H9 (cell line): ENCODE measurements at regions not wholly inside any gene's neighbourhood (a gene's known extent, or its start where the extent isn't known, plus 50 kb on each side); places are given as distances from the start of the nearest gene placed in this dataset.

Experiments
- DNase-seq: peaks from one replicate; pipeline ENCODE4 v3.0.0-alpha.2; 2017
- H2AFZ ChIP-seq: one replicate; pipeline ENCODE4 v1.6.1; 2013; ENCODE audit warnings: mild to moderate bottlenecking, low read length, control low read depth, moderate library complexity
- H2AK5ac ChIP-seq: 2 replicates; pipeline ENCODE4 v1.6.1; 2013; ENCODE audit warnings: low read length, control low read depth, mixed read lengths; ENCODE audit not compliant: insufficient read length
- H2BK120ac ChIP-seq: one replicate; pipeline ENCODE4 v1.6.1; 2013; ENCODE audit warnings: low read depth, mild to moderate bottlenecking, low read length, control low read depth, inconsistent platforms; ENCODE audit not compliant: poor library complexity, severe bottlenecking
- H2BK12ac ChIP-seq: 2 replicates; pipeline ENCODE4 v1.6.1; 2013; ENCODE audit warnings: low read length, control low read depth, mixed read lengths, low read depth; ENCODE audit not compliant: insufficient read length
- H2BK15ac ChIP-seq: 2 replicates; pipeline ENCODE4 v1.6.1; 2013; ENCODE audit warnings: low read depth, low read length, control low read depth
- H2BK20ac ChIP-seq: one replicate; pipeline ENCODE4 v1.6.1; 2013; ENCODE audit warnings: low read depth, mild to moderate bottlenecking, low read length, control low read depth, inconsistent platforms; ENCODE audit not compliant: poor library complexity, severe bottlenecking
- H2BK5ac ChIP-seq: 2 replicates; pipeline ENCODE4 v1.6.1; 2013; ENCODE audit warnings: low read length, control low read depth, mixed read lengths; ENCODE audit not compliant: insufficient read length
- H3K14ac ChIP-seq: 2 replicates; pipeline ENCODE4 v1.6.1; 2013; ENCODE audit warnings: low read length, control low read depth; ENCODE audit not compliant: insufficient read depth
- H3K18ac ChIP-seq: 2 replicates; pipeline ENCODE4 v1.6.1; 2013; ENCODE audit warnings: low read depth, mild to moderate bottlenecking, mixed read lengths, low read length, control low read depth; ENCODE audit not compliant: insufficient read length
- H3K23ac ChIP-seq: 2 replicates; pipeline ENCODE4 v1.6.1; 2013; ENCODE audit warnings: low read length, control low read depth, mixed read lengths, low read depth; ENCODE audit not compliant: insufficient read length
- H3K23me2 ChIP-seq: 2 replicates; pipeline ENCODE4 v1.6.1; 2013; ENCODE audit warnings: low read depth, mild to moderate bottlenecking, mixed read lengths, low read length, control low read depth; ENCODE audit not compliant: insufficient read length, poor library complexity, severe bottlenecking
- H3K27ac ChIP-seq: 2 replicates; pipeline ENCODE4 v1.5.1; 2013; ENCODE audit warnings: low read length, control low read depth, mixed read lengths, low read depth; ENCODE audit not compliant: insufficient read length
- H3K27me3 ChIP-seq: 2 replicates; pipeline ENCODE4 v1.6.1; 2013; ENCODE audit warnings: low read length, control low read depth, inconsistent platforms; ENCODE audit not compliant: insufficient read depth
- H3K4ac ChIP-seq: 2 replicates; pipeline ENCODE4 v1.6.1; 2013; ENCODE audit warnings: low read depth, mild to moderate bottlenecking, control low read depth, inconsistent platforms, low read length, moderate library complexity
- H3K4me1 ChIP-seq: 2 replicates; pipeline ENCODE4 v1.6.1; 2013; ENCODE audit warnings: low read length, control low read depth, inconsistent platforms; ENCODE audit not compliant: insufficient read depth
- H3K4me2 ChIP-seq: 2 replicates; pipeline ENCODE4 v1.6.1; 2013; ENCODE audit warnings: low read length, control low read depth, mixed read lengths; ENCODE audit not compliant: insufficient read length, insufficient read depth
- H3K56ac ChIP-seq: 2 replicates; pipeline ENCODE4 v1.6.1; 2013; ENCODE audit warnings: low read depth, mild to moderate bottlenecking, mixed read lengths, low read length, control low read depth; ENCODE audit not compliant: insufficient read length
- H3K79me1 ChIP-seq: 2 replicates; pipeline ENCODE4 v1.6.1; 2013; ENCODE audit warnings: low read depth, mild to moderate bottlenecking, moderate library complexity, low read length, control low read depth, inconsistent platforms; ENCODE audit not compliant: insufficient read depth, poor library complexity, severe bottlenecking
- H3K79me2 ChIP-seq: 2 replicates; pipeline ENCODE4 v1.6.1; 2013; ENCODE audit warnings: low read length, control low read depth, inconsistent platforms; ENCODE audit not compliant: insufficient read depth
- H3K9ac ChIP-seq: 2 replicates; pipeline ENCODE4 v1.6.1; 2013; ENCODE audit warnings: low read length, control low read depth, mixed read lengths; ENCODE audit not compliant: insufficient read length; ENCODE audit errors: extremely low read depth
- H3K9me3 ChIP-seq: one replicate; pipeline ENCODE4 v1.6.1; 2013; ENCODE audit warnings: low read depth, low read length, inconsistent platforms; ENCODE audit not compliant: control insufficient read depth
- H3T11ph ChIP-seq: one replicate; pipeline ENCODE4 v1.6.1; 2013; ENCODE audit warnings: mild to moderate bottlenecking, low read length, control low read depth, inconsistent platforms
- H4K20me1 ChIP-seq: one replicate; pipeline ENCODE4 v1.6.1; 2013; ENCODE audit not compliant: control insufficient read depth, insufficient read length, insufficient read depth
- H4K5ac ChIP-seq: 2 replicates; pipeline ENCODE4 v1.6.1; 2013; ENCODE audit warnings: low read depth, mild to moderate bottlenecking, mixed read lengths, low read length, control low read depth; ENCODE audit not compliant: insufficient read length
- H4K8ac ChIP-seq: replicated peaks from 2 replicates; pipeline ENCODE4 v1.6.1; 2013; ENCODE audit warnings: low read length, control low read depth, mixed read lengths, low read depth; ENCODE audit not compliant: insufficient read length
- H4K91ac ChIP-seq: 2 replicates; pipeline ENCODE4 v1.6.1; 2013; ENCODE audit warnings: low read depth, mild to moderate bottlenecking, moderate library complexity, mixed read lengths, low read length, control low read depth; ENCODE audit not compliant: insufficient read length
- H3K27ac Mint-ChIP-seq, 3 experiments: 2 replicates in 2 of 3; 3 replicates in 1 of 3; pipeline ENCODE4 v1.8.0; 2020 to 2021; ENCODE audit warnings: mixed read lengths in 3 of 3, mild to moderate bottlenecking in 1 of 3, moderate library complexity in 1 of 3
- H3K27me3 Mint-ChIP-seq: 2 replicates; pipeline ENCODE4 v1.8.0; 2021; ENCODE audit warnings: low read depth, mild to moderate bottlenecking, moderate library complexity, mixed read lengths
- H3K36me3 Mint-ChIP-seq, 3 experiments: 2 replicates in 2 of 3; 3 replicates in 1 of 3; pipeline ENCODE4 v1.8.0; 2020 to 2021; ENCODE audit warnings: low read depth in 3 of 3, mixed read lengths in 3 of 3; ENCODE audit not compliant: insufficient read depth in 1 of 3
- H3K4me1 Mint-ChIP-seq, 2 experiments: 2 replicates each; pipeline ENCODE4 v1.8.0; 2020; ENCODE audit warnings: mixed read lengths in 2 of 2
- H3K4me3 Mint-ChIP-seq, 2 experiments: 2 replicates in 1 of 2; 3 replicates in 1 of 2; pipeline ENCODE4 v1.8.0; 2020 to 2021; ENCODE audit warnings: mild to moderate bottlenecking in 2 of 2, mixed read lengths in 2 of 2, moderate library complexity in 1 of 2
- H3K9me3 Mint-ChIP-seq, 2 experiments: 2 replicates in 1 of 2; 3 replicates in 1 of 2; pipeline ENCODE4 v1.8.0; 2020; ENCODE audit warnings: mild to moderate bottlenecking in 2 of 2, mixed read lengths in 2 of 2, moderate library complexity in 1 of 2
- CTCF ChIP-seq: fragments of 200-600 bp; sonication (generic); conservative IDR thresholded peaks from 3 replicates; pipeline ENCODE4 v1.8.0; 2021; ENCODE audit warnings: antibody characterized with exemption, mild to moderate bottlenecking
- WGBS: extraction: QIAGEN DNeasy Blood & Tissue Kit; methylation state at CpG from one replicate; pipeline ENCODE4 v1.1.7; 2013; ENCODE audit warnings: missing lambda C conversion rate, low lambda C conversion rate, mixed read lengths; ENCODE audit not compliant: insufficient read length; ENCODE audit errors: extremely low coverage; 5-methylcytosine and 5-hydroxymethylcytosine counted together

- no peaks in the 10 kb centered on the region for H3K79me2 ChIP-seq
- Mint-ChIP-seq H3K27me3 (no peaks in the 10 kb centered on the region), H3K27ac (peak overlapping the region in 1 of 3 experiments; percentile 22; a peak in 1 of 7 replicates), H3K36me3 (no peaks in the 10 kb centered on the region), H3K4me3 (no peak overlapping the region), H3K9me3 (no peaks in the 10 kb centered on the region), H3K4me1 (peaks cover 5 to 6% of the 10 kb centered on the region in 2 experiments)
- no peak overlapping the region for H3K14ac ChIP-seq
- H2BK12ac ChIP-seq: no peak overlapping the region
- H2AK5ac ChIP-seq: no peak overlapping the region
- no peak overlapping the region for H3T11ph ChIP-seq
- no peak overlapping the region for H2BK5ac ChIP-seq
- no peak overlapping the region for H3K9ac ChIP-seq
- WGBS: no CpG with 5 or more reads among the region's 6 CpGs
- H3K56ac ChIP-seq: no peak overlapping the region
- H4K5ac ChIP-seq: no peak overlapping the region
- H2AFZ ChIP-seq: no peak overlapping the region
- H3K23ac ChIP-seq: no peak overlapping the region
- H3K27ac ChIP-seq: no peak overlapping the region
- DNase-seq: no peak
- H4K20me1 ChIP-seq: no peaks in the 10 kb centered on the region
- H3K18ac ChIP-seq: no peak overlapping the region
- no peak overlapping the region for H2BK120ac ChIP-seq
- no peak overlapping the region for H2BK20ac ChIP-seq
- no peak overlapping the region for H2BK15ac ChIP-seq
- no peaks in the 10 kb centered on the region for H3K27me3 ChIP-seq
- H3K4me2 ChIP-seq: no peak overlapping the region
- no peak overlapping the region for H4K91ac ChIP-seq
- no peak overlapping the region for H3K4ac ChIP-seq
- no peaks in the 10 kb centered on the region for H3K4me1 ChIP-seq
- no peak for TF ChIP-seq CTCF
- no peak overlapping the region for H4K8ac ChIP-seq
- H3K23me2 ChIP-seq: no peaks in the 10 kb centered on the region
- no peaks in the 10 kb centered on the region for H3K9me3 ChIP-seq
- no peaks in the 10 kb centered on the region for H3K79me1 ChIP-seq
These were observed 688.9 kb upstream of the AMOT start for GRCh38 chrX:113529426-113530013.
